MM.1S (cell line): ENCODE measurements at regions not wholly inside any gene's neighbourhood (a gene's known extent, or its start where the extent isn't known, plus 50 kb on each side); places are given as distances from the start of the nearest gene placed in this dataset.
A peak's percentile ranks its signal among the peaks of the same experiment; 100 is the strongest.

Experiments used
- DNase-seq: peaks from one replicate; pipeline ENCODE4 v3.0.0-alpha.2; 2015
- H2AFZ ChIP-seq: fragments of 300-600 bp; sonication (generic); 2 replicates; pipeline ENCODE4 v1.6.0; 2016; ENCODE audit warnings: antibody characterized with exemption, low read length
- H3F3A ChIP-seq: fragments of 300-600 bp; sonication (generic); 2 replicates; pipeline ENCODE4 v1.6.1; 2016; ENCODE audit warnings: mild to moderate bottlenecking, antibody characterized with exemption, low read length, moderate library complexity, mixed read lengths; ENCODE audit not compliant: insufficient read depth
- H3K27ac ChIP-seq: fragments of 300-600 bp; sonication (generic); 2 replicates; pipeline ENCODE4 v1.5.1; 2016; ENCODE audit warnings: mild to moderate bottlenecking, low read length
- H3K27me3 ChIP-seq: fragments of 300-600 bp; sonication (generic); replicated peaks from 2 replicates; pipeline ENCODE4 v1.6.0; 2016; ENCODE audit warnings: low read length; ENCODE audit not compliant: insufficient read depth
- H3K36me3 ChIP-seq: fragments of 300-600 bp; sonication (generic); replicated peaks from 2 replicates; pipeline ENCODE4 v1.6.1; 2016; ENCODE audit warnings: mild to moderate bottlenecking, low read length, mixed read lengths; ENCODE audit not compliant: insufficient read depth
- H3K4me1 ChIP-seq: fragments of 300-600 bp; sonication (generic); 2 replicates; pipeline ENCODE4 v1.6.1; 2016; ENCODE audit warnings: low read length, mixed read lengths
- H3K4me2 ChIP-seq: fragments of 300-600 bp; sonication (generic); 2 replicates; pipeline ENCODE4 v1.6.0; 2016; ENCODE audit warnings: low read depth, low read length
- H3K4me3 ChIP-seq: fragments of 300-600 bp; sonication (generic); 2 replicates; pipeline ENCODE4 v1.5.1; 2016; ENCODE audit warnings: low read length, mixed read lengths
- H3K79me2 ChIP-seq: fragments of 300-600 bp; sonication (generic); 2 replicates; pipeline ENCODE4 v1.6.1; 2016; ENCODE audit warnings: mixed run types, low read length, mixed read lengths
- H3K9ac ChIP-seq: fragments of 300-600 bp; sonication (generic); 2 replicates; pipeline ENCODE4 v1.6.1; 2016; ENCODE audit warnings: low read length, mixed read lengths
- H3K9me2 ChIP-seq: fragments of 300-600 bp; sonication (generic); replicated peaks from 2 replicates; pipeline ENCODE4 v1.6.1; 2016; ENCODE audit warnings: mild to moderate bottlenecking, low read length, mixed read lengths; ENCODE audit not compliant: insufficient read depth
- H3K9me3 ChIP-seq: fragments of 300-600 bp; sonication (generic); replicated peaks from 2 replicates; pipeline ENCODE4 v1.6.1; 2016; ENCODE audit warnings: mild to moderate bottlenecking, low read length, mixed read lengths; ENCODE audit not compliant: insufficient read depth
- H4K20me1 ChIP-seq: fragments of 300-600 bp; sonication (generic); 2 replicates; pipeline ENCODE4 v1.6.1; 2016; ENCODE audit warnings: mild to moderate bottlenecking, low read length, moderate library complexity, mixed read lengths; ENCODE audit not compliant: insufficient read depth
- EZH2 ChIP-seq: fragments of 300-600 bp; sonication (generic); optimal IDR thresholded peaks from 2 replicates; pipeline ENCODE3; 2017; ENCODE audit warnings: low read depth, mild to moderate bottlenecking, antibody characterized with exemption, low read length, mixed read lengths
- EZH2phosphoT487 ChIP-seq: fragments of 300-600 bp; sonication (generic); IDR thresholded peaks from 2 replicates; pipeline ENCODE4 v1.6.1; 2018; ENCODE audit warnings: antibody characterized with exemption, low read length
- TF ChIP-seq, protein P1 (sequence below): fragments of 300-600 bp; sonication (generic); IDR thresholded peaks from 2 replicates; pipeline ENCODE4 v1.5.1; 2016; ENCODE audit warnings: antibody characterized with exemption, low read length, mixed read lengths

DNA sequence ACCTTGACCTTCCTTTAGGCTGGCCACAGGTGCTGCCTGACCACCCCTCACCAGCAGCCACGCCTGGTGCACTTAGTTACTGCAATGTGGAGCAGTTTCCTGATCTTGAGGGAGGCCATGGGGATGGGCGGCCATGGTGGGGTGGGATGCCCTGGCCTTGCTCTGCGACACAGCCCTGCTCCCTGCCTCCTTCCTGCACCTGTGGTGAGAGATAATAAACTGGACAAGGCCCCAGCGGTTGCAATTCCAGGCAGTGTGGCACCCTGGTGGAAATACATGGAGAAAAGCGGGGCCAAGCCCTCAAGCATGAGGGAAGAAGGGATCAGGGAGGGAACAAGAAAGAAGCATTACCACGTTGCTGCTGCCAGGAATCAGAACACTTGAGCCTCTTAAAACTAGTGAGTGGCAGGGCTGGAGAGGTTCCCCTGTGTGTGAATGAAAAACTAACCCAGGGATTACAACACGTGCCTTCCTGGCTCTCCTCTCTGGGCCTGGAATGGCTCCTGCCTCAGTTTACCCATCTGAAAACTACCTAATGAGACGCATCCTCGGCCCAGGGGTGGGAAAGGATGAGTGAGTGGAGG, 213.2 kb downstream of the LY86 start:
- no peaks in the 10 kb centered on the region for H3K27me3 ChIP-seq
- no peaks in the 10 kb centered on the region for H3K36me3 ChIP-seq
- H3K4me2 ChIP-seq, result no peak overlapping the region
- no peak overlapping the region for H3K9ac ChIP-seq
- no peaks in the 10 kb centered on the region for H4K20me1 ChIP-seq
- H3K9me3 ChIP-seq, result no peaks in the 10 kb centered on the region
- H3K79me2 ChIP-seq, result no peaks in the 10 kb centered on the region
- TF ChIP-seq, protein P1, sequence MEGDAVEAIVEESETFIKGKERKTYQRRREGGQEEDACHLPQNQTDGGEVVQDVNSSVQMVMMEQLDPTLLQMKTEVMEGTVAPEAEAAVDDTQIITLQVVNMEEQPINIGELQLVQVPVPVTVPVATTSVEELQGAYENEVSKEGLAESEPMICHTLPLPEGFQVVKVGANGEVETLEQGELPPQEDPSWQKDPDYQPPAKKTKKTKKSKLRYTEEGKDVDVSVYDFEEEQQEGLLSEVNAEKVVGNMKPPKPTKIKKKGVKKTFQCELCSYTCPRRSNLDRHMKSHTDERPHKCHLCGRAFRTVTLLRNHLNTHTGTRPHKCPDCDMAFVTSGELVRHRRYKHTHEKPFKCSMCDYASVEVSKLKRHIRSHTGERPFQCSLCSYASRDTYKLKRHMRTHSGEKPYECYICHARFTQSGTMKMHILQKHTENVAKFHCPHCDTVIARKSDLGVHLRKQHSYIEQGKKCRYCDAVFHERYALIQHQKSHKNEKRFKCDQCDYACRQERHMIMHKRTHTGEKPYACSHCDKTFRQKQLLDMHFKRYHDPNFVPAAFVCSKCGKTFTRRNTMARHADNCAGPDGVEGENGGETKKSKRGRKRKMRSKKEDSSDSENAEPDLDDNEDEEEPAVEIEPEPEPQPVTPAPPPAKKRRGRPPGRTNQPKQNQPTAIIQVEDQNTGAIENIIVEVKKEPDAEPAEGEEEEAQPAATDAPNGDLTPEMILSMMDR, result no peak
- no peak for TF ChIP-seq EZH2phosphoT487
- no peak for TF ChIP-seq EZH2
- no peaks in the 10 kb centered on the region for H3K9me2 ChIP-seq
- no peak overlapping the region for H3K27ac ChIP-seq
- H2AFZ ChIP-seq, result no peak overlapping the region
- H3K4me1 ChIP-seq, result peaks cover 66% of the 10 kb centered on the region
- H3F3A ChIP-seq, result peaks cover 45% of the 10 kb centered on the region
- DNase-seq, result no peak
- no peak overlapping the region for H3K4me3 ChIP-seq

DNA sequence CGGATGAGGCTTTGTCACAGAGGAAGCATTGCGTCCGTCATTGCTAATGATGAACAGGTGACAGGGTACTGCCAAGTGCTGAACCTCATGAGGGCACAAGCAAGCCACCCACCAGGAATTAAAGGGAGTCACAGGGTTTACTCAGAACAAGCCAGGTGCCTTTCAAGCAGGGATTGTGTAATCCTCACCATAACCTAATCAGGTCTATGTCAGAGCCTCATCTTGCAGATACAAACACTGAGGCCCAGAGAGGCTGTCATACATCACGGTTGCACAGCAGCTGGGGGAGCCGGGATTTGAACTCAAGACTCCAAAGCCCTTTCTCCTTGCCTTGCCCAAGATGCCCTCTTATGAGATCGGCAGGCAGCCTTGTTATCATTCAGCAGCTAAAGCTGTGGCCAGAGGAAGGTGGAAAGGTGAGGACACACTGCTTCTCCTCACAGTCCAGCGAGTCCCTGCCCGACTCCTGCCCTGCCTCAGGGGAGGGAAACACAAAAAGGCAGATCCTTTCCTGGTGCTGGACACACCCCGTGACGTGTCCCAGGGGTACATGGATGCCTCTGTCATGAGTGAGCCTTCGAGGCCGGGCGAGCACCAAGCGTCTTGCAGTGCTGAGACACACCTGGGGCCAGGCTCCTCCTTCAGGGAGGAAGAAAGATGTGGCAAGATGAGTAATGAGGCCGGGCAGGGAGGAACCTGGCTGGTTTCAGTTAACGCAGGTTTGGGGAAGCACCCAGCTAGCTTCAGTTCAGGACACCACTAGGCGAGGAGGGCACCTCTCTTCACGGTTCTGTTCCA, 214.9 kb downstream of the LY86 start:
- H3K4me1 ChIP-seq, result peaks cover 69% of the 10 kb centered on the region
- peak overlapping the region; percentile 68 for H3K4me2 ChIP-seq
- no peaks in the 10 kb centered on the region for H4K20me1 ChIP-seq
- peak overlapping the region; percentile 42; the same call in 1 of the 2 replicates for H2AFZ ChIP-seq
- H3K27me3 ChIP-seq, result no peaks in the 10 kb centered on the region
- H3K27ac ChIP-seq, result peak overlapping the region; percentile 90
- DNase-seq, result peak; percentile 95
- TF ChIP-seq, protein P1, result no peak
- TF ChIP-seq EZH2 (no peak), EZH2phosphoT487 (no peak)
- no peaks in the 10 kb centered on the region for H3K79me2 ChIP-seq
- no peaks in the 10 kb centered on the region for H3K36me3 ChIP-seq
- no peaks in the 10 kb centered on the region for H3K9me2 ChIP-seq
- no peak overlapping the region for H3K4me3 ChIP-seq
- H3F3A ChIP-seq, result peaks cover 45% of the 10 kb centered on the region
- H3K9me3 ChIP-seq, result no peaks in the 10 kb centered on the region
- peak overlapping the region; percentile 61 for H3K9ac ChIP-seq

- H3K9me2 ChIP-seq, result no peaks in the 10 kb centered on the region
- H3K27ac ChIP-seq, result peak overlapping the region; percentile 90; the same call in 1 of the 2 replicates
- H4K20me1 ChIP-seq, result no peaks in the 10 kb centered on the region
- no peaks in the 10 kb centered on the region for H3K36me3 ChIP-seq
- DNase-seq, result no peak
- no peak overlapping the region for H3K4me3 ChIP-seq
- TF ChIP-seq EZH2, result no peak
- TF ChIP-seq, protein P1, result no peak
- TF ChIP-seq EZH2phosphoT487, result no peak
- H2AFZ ChIP-seq, result no peak overlapping the region
- no peaks in the 10 kb centered on the region for H3K79me2 ChIP-seq
- H3K4me1 ChIP-seq, result peaks cover 62% of the 10 kb centered on the region
- no peaks in the 10 kb centered on the region for H3K9me3 ChIP-seq
- no peak overlapping the region for H3K4me2 ChIP-seq
- no peak overlapping the region for H3K9ac ChIP-seq
- peaks cover 30% of the 10 kb centered on the region for H3F3A ChIP-seq
- no peaks in the 10 kb centered on the region for H3K27me3 ChIP-seq
Measured at GRCh38 chr6:6804843-6805615, 216.5 kb downstream of the LY86 start.
